HUES6 (cell line): ENCODE measurements at regions not wholly inside any gene's neighbourhood (a gene's known extent, or its start where the extent isn't known, plus 50 kb on each side); places are given as distances from the start of the nearest gene placed in this dataset.

Experiments used
- H3K27ac ChIP-seq: 2 replicates; pipeline ENCODE4 v1.7.0; 2013; ENCODE audit warnings: low read depth, mild to moderate bottlenecking, low read length, inconsistent platforms
- H3K27me3 ChIP-seq: 2 replicates; pipeline ENCODE4 v1.6.1; 2013; ENCODE audit warnings: low read length; ENCODE audit not compliant: control insufficient read depth, insufficient read depth
- H3K36me3 ChIP-seq: 2 replicates; pipeline ENCODE4 v1.6.1; 2013; ENCODE audit warnings: low read length; ENCODE audit not compliant: control insufficient read depth, insufficient read depth
- H3K4me1 ChIP-seq: 2 replicates; pipeline ENCODE4 v1.6.1; 2013; ENCODE audit warnings: low read length; ENCODE audit not compliant: control insufficient read depth, insufficient read depth
- H3K4me3 ChIP-seq: 2 replicates; pipeline ENCODE4 v1.5.1; 2013; ENCODE audit warnings: low read depth, low read length
- H3K9ac ChIP-seq: one replicate; pipeline ENCODE4 v1.6.1; 2013; ENCODE audit warnings: mild to moderate bottlenecking, low read length
- H3K9me3 ChIP-seq: 2 replicates; pipeline ENCODE4 v1.6.1; 2013; ENCODE audit warnings: low read depth, low read length; ENCODE audit not compliant: control insufficient read depth, insufficient read depth

DNA sequence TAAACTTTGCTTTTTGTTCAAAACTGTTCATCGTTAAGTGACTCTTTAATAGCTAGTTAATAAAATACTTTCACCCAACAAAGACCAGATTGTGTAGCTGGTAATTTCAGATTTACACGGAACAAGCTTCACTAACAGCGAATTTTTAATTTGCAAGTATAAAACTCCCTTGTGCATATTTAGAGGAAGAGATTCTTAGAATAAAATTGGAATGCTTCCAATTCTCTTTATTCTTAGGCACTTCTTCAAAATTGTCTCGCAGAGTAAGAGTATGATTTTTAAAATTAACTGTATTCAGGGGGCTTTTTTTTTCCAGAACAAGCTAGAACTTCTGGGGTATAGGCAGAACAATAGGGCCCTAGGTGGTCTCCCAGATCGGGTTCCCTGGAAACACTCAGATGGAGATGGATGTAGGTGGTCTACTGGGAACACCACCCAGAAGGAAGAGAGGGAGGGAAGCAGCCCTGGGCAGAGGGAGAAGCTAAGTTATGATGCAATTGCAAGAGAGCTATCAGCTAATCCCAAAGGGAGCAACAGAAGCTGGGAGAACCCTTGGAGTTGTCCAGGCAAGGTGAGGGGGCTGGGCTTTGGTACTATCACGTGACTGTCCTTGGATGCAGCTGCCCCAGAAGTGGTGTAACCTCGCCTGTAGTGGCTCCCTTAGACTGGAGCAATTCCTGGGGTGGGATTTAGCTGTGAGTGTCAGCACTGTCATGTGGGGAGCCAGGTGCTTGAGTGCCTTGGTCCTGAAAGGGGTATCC lies 151.7 kb upstream of the ASB18 start:
- H3K27me3 ChIP-seq: no peaks in the 10 kb centered on the region
- no peaks in the 10 kb centered on the region for H3K36me3 ChIP-seq
- H3K4me1 ChIP-seq: no peaks in the 10 kb centered on the region

DNA sequence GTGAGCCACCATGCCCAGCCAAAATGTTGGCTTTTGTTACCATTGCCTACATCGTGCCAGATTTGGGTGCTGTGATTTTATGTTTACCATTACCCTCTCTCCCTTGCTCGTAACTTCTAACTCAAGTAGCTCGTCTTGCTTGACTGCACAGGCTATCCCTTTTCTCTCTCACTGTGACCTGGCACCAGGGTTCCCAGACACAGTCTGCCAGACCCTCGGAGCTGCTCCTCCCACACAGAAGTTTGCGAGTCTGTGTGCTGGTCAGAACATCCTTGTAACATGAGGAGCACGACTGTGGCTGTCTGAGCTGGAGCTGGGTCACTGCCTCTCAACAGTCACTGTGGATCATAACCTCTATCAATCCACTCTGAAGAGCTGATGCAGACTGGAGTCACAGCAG lies 152.5 kb upstream of the ACKR3 start:
- no peaks in the 10 kb centered on the region for H3K4me1 ChIP-seq
- no peaks in the 10 kb centered on the region for H3K36me3 ChIP-seq
- no peaks in the 10 kb centered on the region for H3K27me3 ChIP-seq
- no peak overlapping the region for H3K4me3 ChIP-seq
- no peak overlapping the region for H3K27ac ChIP-seq
- no peak overlapping the region for H3K9ac ChIP-seq
- H3K9me3 ChIP-seq: no peaks in the 10 kb centered on the region

More for the DNA sequence above, 151.7 kb upstream of the ASB18 start:
- Histone ChIP-seq H3K9me3 (no peaks in the 10 kb centered on the region), H3K4me3 (no peak overlapping the region), H3K9ac (no peak overlapping the region), H3K27ac (no peak overlapping the region)

- Histone ChIP-seq H3K36me3 (no peaks in the 10 kb centered on the region), H3K27ac (no peak overlapping the region), H3K27me3 (peaks cover 3% of the 10 kb centered on the region; the same call in 1 of the 2 replicates), H3K4me1 (no peaks in the 10 kb centered on the region), H3K4me3 (no peak overlapping the region), H3K9me3 (no peaks in the 10 kb centered on the region; the same call in 1 of the 2 replicates), H3K9ac (no peak overlapping the region)
Observed at GRCh38 chr2:236430584-236430983, 139.0 kb upstream of the ACKR3 start.

- Histone ChIP-seq H3K27me3 (peaks cover 3% of the 10 kb centered on the region; the same call in 1 of the 2 replicates), H3K9ac (no peak overlapping the region), H3K4me3 (no peak overlapping the region), H3K36me3 (no peaks in the 10 kb centered on the region), H3K4me1 (no peaks in the 10 kb centered on the region), H3K9me3 (no peaks in the 10 kb centered on the region), H3K27ac (no peak overlapping the region)
Observed at GRCh38 chr2:236434593-236434992, 135.0 kb upstream of the ACKR3 start.

GRCh38 chr2:236440110-236440881 lies 129.3 kb upstream of the ACKR3 start:
- H3K4me3 ChIP-seq: no peak overlapping the region

GRCh38 chr2:236444187-236444586 lies 125.4 kb upstream of the ACKR3 start:
- Histone ChIP-seq H3K27me3 (no peaks in the 10 kb centered on the region), H3K36me3 (no peaks in the 10 kb centered on the region), H3K9me3 (no peaks in the 10 kb centered on the region), H3K4me3 (no peak overlapping the region), H3K27ac (no peak overlapping the region), H3K4me1 (no peaks in the 10 kb centered on the region), H3K9ac (no peak overlapping the region)

More at GRCh38 chr2:236440110-236440881, 129.3 kb upstream of the ACKR3 start:
- no peak overlapping the region for H3K9ac ChIP-seq
- H3K27ac ChIP-seq: no peak overlapping the region
- H3K36me3 ChIP-seq: no peaks in the 10 kb centered on the region
- no peaks in the 10 kb centered on the region for H3K4me1 ChIP-seq
- no peaks in the 10 kb centered on the region for H3K27me3 ChIP-seq
- no peaks in the 10 kb centered on the region for H3K9me3 ChIP-seq

GRCh38 chr2:236445678-236446077 lies 123.9 kb upstream of the ACKR3 start:
- Histone ChIP-seq H3K4me3 (no peak overlapping the region), H3K9me3 (no peaks in the 10 kb centered on the region), H3K27me3 (no peaks in the 10 kb centered on the region), H3K36me3 (no peaks in the 10 kb centered on the region), H3K9ac (no peak overlapping the region), H3K4me1 (no peaks in the 10 kb centered on the region), H3K27ac (no peak overlapping the region)

GRCh38 chr2:236446521-236446920 lies 123.1 kb upstream of the ACKR3 start:
- H3K36me3 ChIP-seq: no peaks in the 10 kb centered on the region
- H3K9ac ChIP-seq: no peak overlapping the region
- no peak overlapping the region for H3K27ac ChIP-seq
- H3K9me3 ChIP-seq: no peaks in the 10 kb centered on the region
- no peaks in the 10 kb centered on the region for H3K4me1 ChIP-seq
- H3K27me3 ChIP-seq: no peaks in the 10 kb centered on the region
- H3K4me3 ChIP-seq: no peak overlapping the region

GRCh38 chr2:236449167-236449761 lies 120.4 kb upstream of the ACKR3 start:
- H3K36me3 ChIP-seq: no peaks in the 10 kb centered on the region
- no peaks in the 10 kb centered on the region for H3K27me3 ChIP-seq
- no peak overlapping the region for H3K4me3 ChIP-seq
- no peak overlapping the region for H3K9ac ChIP-seq
- no peak overlapping the region for H3K27ac ChIP-seq
- H3K4me1 ChIP-seq: no peaks in the 10 kb centered on the region
- H3K9me3 ChIP-seq: no peaks in the 10 kb centered on the region

- H3K27ac ChIP-seq: no peak overlapping the region
- no peaks in the 10 kb centered on the region for H3K27me3 ChIP-seq
- H3K36me3 ChIP-seq: no peaks in the 10 kb centered on the region
- no peak overlapping the region for H3K9ac ChIP-seq
- H3K4me3 ChIP-seq: no peak overlapping the region
- H3K4me1 ChIP-seq: no peaks in the 10 kb centered on the region
- H3K9me3 ChIP-seq: peaks cover 4% of the 10 kb centered on the region; the same call in 1 of the 2 replicates
Observed at GRCh38 chr2:236452238-236452637, 117.4 kb upstream of the ACKR3 start.

DNA sequence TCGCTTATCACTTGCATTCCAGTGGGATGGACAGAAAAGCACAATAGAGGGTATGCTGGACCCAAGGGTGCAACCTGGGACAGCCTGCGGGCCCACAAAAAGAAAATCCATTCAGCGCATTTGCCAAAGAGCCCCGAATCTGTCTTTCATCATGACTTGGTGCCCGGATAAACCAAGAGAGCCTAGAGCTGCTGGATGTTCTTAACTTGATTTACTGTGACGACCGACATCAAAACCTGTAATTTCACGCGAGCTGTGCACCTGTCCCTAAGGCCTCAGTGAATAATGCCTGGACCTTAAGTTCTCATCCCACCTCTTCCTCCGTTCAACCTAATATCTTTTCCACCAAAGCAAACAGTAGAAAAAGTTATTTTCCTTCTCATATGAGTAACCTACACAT lies 115.5 kb upstream of the ACKR3 start:
- H3K4me3 ChIP-seq: no peak overlapping the region
- peaks cover 9% of the 10 kb centered on the region; the same call in 1 of the 2 replicates for H3K9me3 ChIP-seq
- H3K4me1 ChIP-seq: no peaks in the 10 kb centered on the region
- no peak overlapping the region for H3K9ac ChIP-seq
- H3K36me3 ChIP-seq: 0 out of 2 replicates have a peak, but pooled peaks cover 6% of the 10 kb centered on the region
- no peak overlapping the region for H3K27ac ChIP-seq
- no peaks in the 10 kb centered on the region for H3K27me3 ChIP-seq
